ENCODE measurements at regions not wholly inside any gene's neighbourhood (a gene's known extent, or its start where the extent isn't known, plus 50 kb on each side); places are given as distances from the start of the nearest gene placed in this dataset.

DNA sequence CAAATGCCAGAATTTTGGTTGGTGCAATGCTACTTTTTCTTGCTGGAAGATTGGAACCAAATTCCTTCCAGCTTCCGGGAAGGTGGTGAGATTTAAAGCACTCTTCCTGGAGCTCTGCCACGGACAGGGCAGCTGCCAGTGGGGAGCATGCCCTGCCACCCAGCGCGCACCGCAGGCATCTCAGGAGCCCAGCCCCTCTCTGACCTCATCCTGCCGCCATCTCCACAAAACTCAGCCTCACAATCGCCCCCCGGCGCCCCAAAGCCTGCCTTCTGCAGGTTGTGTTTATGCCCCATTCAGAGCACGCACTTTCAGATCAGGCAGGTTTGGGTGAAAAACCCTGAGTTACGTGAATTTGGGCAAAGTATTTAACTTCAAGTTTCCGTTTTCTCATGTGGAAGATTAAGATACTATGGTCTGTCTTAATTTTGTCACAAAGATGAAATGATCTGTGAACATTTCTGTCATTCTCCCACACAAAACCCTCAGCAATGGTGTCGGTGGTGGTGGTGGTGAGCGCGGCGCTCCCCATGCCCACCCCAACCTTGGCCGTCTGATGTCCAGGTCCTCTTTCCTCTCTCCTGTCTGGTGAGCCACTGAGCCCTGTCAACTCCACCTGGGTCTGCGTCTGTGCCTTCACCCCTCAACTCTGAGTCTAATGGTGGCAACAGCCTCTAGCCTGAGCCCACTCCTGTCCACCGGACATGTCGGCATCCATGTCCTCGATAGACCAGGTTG is 282.8 kb upstream of the SALL3 start:
- Histone ChIP-seq H3K4me1 (ENCODE audit: insufficient read depth, insufficient read length) (no peaks in the 10 kb centered on the region), H3K9ac (ENCODE audit: insufficient read length, low read depth) (no peak overlapping the region), H3K4me3 (ENCODE audit: insufficient read length, low read depth) (no peak overlapping the region), H3K27me3 (ENCODE audit: insufficient read depth, insufficient read length) (no peaks in the 10 kb centered on the region), H3K9me3 (ENCODE audit: insufficient read depth, low read length) (no peaks in the 10 kb centered on the region), H3K36me3 (ENCODE audit: insufficient read depth, insufficient read length, low read length) (no peaks in the 10 kb centered on the region)
- TF ChIP-seq ZNF274 (IDR thresholded peaks at IDR 0.05; ENCODE audit: low read depth, low read length) (no peak), SUZ12 (IDR thresholded peaks at IDR 0.05; ENCODE audit: extremely low read depth, insufficient read depth, insufficient read length) (no peak), YY1 (IDR thresholded peaks at IDR 0.05; ENCODE audit: insufficient read depth, insufficient read length) (no peak)
- DNase-seq (ENCODE audit: low read depth, low spot score), result no peak

DNA sequence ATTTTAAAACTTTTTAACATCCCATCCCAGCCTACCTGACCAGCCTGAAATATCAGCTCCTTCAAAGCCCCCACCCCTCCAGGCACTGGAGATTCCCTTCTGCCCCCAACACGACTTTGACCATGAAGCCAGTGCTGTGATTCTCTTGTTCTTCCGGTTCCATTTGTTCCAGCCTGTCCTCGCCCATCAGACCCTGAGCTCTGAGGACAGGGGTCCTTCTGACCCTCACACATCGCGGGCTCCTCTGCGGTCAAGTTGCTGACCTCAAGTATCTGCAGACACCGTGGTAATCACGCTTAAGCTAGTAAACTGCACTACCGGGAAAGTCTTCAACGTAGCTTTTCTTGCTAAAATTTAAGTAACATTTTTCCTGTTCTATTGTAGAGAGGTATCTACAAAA is 282.2 kb upstream of the SALL3 start:
- DNase-seq (ENCODE audit: low read depth, low spot score), result no peak
- Histone ChIP-seq H3K4me1 (ENCODE audit: insufficient read depth, insufficient read length) (no peaks in the 10 kb centered on the region), H3K9me3 (ENCODE audit: insufficient read depth, low read length) (no peaks in the 10 kb centered on the region), H3K9ac (ENCODE audit: insufficient read length, low read depth) (no peak overlapping the region), H3K36me3 (ENCODE audit: insufficient read depth, insufficient read length, low read length) (no peaks in the 10 kb centered on the region), H3K4me3 (ENCODE audit: insufficient read length, low read depth) (no peak overlapping the region), H3K27me3 (ENCODE audit: insufficient read depth, insufficient read length) (no peaks in the 10 kb centered on the region)
- TF ChIP-seq SUZ12 (IDR thresholded peaks at IDR 0.05; ENCODE audit: extremely low read depth, insufficient read depth, insufficient read length) (no peak), ZNF274 (IDR thresholded peaks at IDR 0.05; ENCODE audit: low read depth, low read length) (no peak), YY1 (IDR thresholded peaks at IDR 0.05; ENCODE audit: insufficient read depth, insufficient read length) (no peak)

DNA sequence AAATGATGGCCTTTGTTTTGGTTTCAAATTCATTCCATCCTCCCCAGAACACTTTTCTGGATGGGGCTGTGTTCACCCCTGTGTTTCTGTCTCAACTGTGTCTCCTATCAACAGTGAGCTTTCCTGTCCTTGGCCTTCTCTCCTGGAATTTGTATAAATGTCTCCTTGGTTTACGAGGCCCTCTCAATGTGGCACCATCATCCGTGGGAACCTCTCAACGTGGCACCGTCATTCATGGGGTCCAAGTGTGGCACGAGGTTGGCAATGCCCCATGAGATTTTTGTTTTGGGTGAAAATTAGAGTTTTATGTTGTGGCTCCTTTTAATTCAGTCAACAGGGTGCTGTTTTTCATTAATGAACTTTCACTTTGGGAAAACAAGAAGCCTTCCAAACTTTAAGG is 280.7 kb upstream of the SALL3 start:
- no peak for TF ChIP-seq YY1 (IDR thresholded peaks at IDR 0.05; ENCODE audit: insufficient read depth, insufficient read length)
- TF ChIP-seq SUZ12 (IDR thresholded peaks at IDR 0.05; ENCODE audit: extremely low read depth, insufficient read depth, insufficient read length), result no peak
- TF ChIP-seq ZNF274 (IDR thresholded peaks at IDR 0.05; ENCODE audit: low read depth, low read length), result no peak
- H3K9me3 ChIP-seq (ENCODE audit: insufficient read depth, low read length), result no peaks in the 10 kb centered on the region
- DNase-seq (ENCODE audit: low read depth, low spot score), result no peak
- no peak overlapping the region for H3K4me3 ChIP-seq (ENCODE audit: insufficient read length, low read depth)
- H3K36me3 ChIP-seq (ENCODE audit: insufficient read depth, insufficient read length, low read length), result no peaks in the 10 kb centered on the region
- H3K27me3 ChIP-seq (ENCODE audit: insufficient read depth, insufficient read length), result no peaks in the 10 kb centered on the region
- no peaks in the 10 kb centered on the region for H3K4me1 ChIP-seq (ENCODE audit: insufficient read depth, insufficient read length)
- no peak overlapping the region for H3K9ac ChIP-seq (ENCODE audit: insufficient read length, low read depth)

DNA sequence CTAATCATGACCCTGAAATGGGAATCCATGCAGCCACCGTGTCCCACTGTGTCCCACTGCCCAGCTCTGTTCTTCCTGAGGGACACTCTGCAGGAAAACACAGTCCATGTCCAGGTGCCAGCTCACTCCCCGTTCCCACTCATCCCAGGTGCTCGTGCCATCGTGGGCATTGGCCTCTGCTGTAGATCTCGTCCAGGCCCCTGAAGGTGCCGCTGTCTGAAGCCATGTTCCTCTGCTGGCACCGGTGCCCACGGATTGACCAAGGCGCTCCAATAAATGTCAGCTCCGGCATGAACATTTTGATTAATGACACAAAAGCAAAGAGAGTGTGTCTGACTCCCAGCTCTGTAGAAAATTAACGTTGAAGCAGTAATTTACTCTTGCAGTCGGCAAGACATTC is 280.1 kb upstream of the SALL3 start:
- Histone ChIP-seq H3K9ac (ENCODE audit: insufficient read length, low read depth) (no peak overlapping the region), H3K4me1 (ENCODE audit: insufficient read depth, insufficient read length) (no peaks in the 10 kb centered on the region), H3K27me3 (ENCODE audit: insufficient read depth, insufficient read length) (no peaks in the 10 kb centered on the region), H3K9me3 (ENCODE audit: insufficient read depth, low read length) (no peaks in the 10 kb centered on the region), H3K36me3 (ENCODE audit: insufficient read depth, insufficient read length, low read length) (no peaks in the 10 kb centered on the region), H3K4me3 (ENCODE audit: insufficient read length, low read depth) (no peak overlapping the region)
- TF ChIP-seq YY1 (IDR thresholded peaks at IDR 0.05; ENCODE audit: insufficient read depth, insufficient read length) (no peak), ZNF274 (IDR thresholded peaks at IDR 0.05; ENCODE audit: low read depth, low read length) (no peak), SUZ12 (IDR thresholded peaks at IDR 0.05; ENCODE audit: extremely low read depth, insufficient read depth, insufficient read length) (no peak)
- no peak for DNase-seq (ENCODE audit: low read depth, low spot score)

DNA sequence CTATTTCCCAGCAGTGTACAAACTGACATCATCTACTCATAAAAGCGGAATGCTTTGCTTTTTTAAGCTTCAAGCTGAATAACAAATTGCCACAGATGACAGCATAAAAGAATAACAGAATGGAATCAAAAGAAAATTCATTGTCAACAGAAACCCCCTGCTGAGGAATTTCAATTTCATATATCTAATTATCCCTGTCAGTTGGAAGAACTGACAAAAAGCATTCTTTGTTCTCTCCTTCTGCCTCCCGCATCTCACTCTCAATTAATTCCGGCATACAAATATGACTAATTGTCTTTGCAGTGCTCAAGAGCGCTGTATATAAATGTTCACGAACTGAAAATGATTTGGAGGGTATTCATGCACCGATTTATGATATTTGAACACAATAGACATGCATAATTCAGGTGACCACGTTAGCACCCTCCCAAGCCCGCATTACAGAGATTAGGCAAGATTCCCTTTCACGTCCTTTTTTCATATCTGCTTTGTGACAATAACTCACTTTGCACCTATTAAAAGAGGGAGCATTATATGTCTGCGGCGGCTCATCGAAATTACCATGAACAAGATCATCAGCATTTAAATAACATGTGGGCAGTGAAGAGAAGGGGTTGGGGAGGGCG is 277.7 kb upstream of the SALL3 start:
- H3K4me3 ChIP-seq (ENCODE audit: insufficient read length, low read depth), result no peak overlapping the region
- H3K36me3 ChIP-seq (ENCODE audit: insufficient read depth, insufficient read length, low read length), result no peaks in the 10 kb centered on the region
- H3K4me1 ChIP-seq (ENCODE audit: insufficient read depth, insufficient read length), result peaks cover 2% of the 10 kb centered on the region
- H3K9ac ChIP-seq (ENCODE audit: insufficient read length, low read depth), result no peak overlapping the region
- DNase-seq (ENCODE audit: low read depth, low spot score), result no peak
- H3K9me3 ChIP-seq (ENCODE audit: insufficient read depth, low read length), result no peaks in the 10 kb centered on the region
- no peaks in the 10 kb centered on the region for H3K27me3 ChIP-seq (ENCODE audit: insufficient read depth, insufficient read length)
- no peak for TF ChIP-seq SUZ12 (IDR thresholded peaks at IDR 0.05; ENCODE audit: extremely low read depth, insufficient read depth, insufficient read length)
- no peak for TF ChIP-seq YY1 (IDR thresholded peaks at IDR 0.05; ENCODE audit: insufficient read depth, insufficient read length)
- no peak for TF ChIP-seq ZNF274 (IDR thresholded peaks at IDR 0.05; ENCODE audit: low read depth, low read length)

DNA sequence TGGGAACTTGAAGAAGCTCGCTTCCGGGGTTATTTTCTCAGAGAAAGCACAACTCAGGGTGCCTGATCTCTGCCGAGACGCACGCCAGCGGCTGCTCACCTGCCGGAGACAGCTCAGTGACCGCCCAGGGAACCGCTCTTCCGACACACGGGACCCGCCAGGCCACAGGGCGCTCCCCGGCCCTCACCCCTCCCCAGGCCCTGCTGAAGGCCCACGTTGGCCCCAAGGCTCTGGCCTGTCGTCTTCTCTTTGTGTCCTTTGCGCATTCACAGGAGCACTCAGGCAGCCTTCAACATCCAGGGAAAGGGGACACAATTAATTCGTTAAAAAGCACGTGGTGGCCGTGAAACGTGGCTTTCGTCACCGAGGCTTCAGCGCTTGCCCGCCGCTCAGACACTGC is 276.3 kb upstream of the SALL3 start:
- H3K27me3 ChIP-seq (ENCODE audit: insufficient read depth, insufficient read length), result no peaks in the 10 kb centered on the region

DNA sequence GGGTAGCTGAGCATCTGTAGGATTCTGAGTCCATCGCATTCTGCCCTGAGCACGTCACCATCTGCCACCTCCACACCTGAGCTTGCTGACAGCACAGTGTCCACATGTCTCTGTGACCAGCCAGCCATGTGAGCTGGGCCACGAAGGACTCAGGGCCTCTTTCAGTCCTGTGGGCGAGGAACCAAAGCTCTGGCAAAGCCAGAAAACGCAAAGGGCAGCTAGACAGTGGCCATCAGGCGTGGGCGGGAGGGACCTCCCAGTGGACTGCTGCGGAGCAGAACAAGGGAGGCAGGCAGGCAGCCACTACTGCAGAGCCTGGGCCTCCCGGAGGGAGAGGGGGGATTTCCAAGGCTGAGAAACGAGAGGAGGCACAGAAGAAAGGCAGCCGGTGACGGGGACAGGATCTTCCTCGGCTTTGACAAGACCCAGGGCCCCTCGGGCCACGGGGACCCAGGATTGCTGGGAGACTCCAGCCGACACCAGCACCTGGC is 274.6 kb upstream of the SALL3 start:
- H3K27me3 ChIP-seq (ENCODE audit: insufficient read depth, insufficient read length), result no peaks in the 10 kb centered on the region
- no peaks in the 10 kb centered on the region for H3K36me3 ChIP-seq (ENCODE audit: insufficient read depth, insufficient read length, low read length)
- no peak overlapping the region for H3K9ac ChIP-seq (ENCODE audit: insufficient read length, low read depth)
- no peak overlapping the region for H3K4me3 ChIP-seq (ENCODE audit: insufficient read length, low read depth)
- peaks cover 2% of the 10 kb centered on the region for H3K4me1 ChIP-seq (ENCODE audit: insufficient read depth, insufficient read length)
- peaks cover 10% of the 10 kb centered on the region; the same call in 1 of the 2 replicates for H3K9me3 ChIP-seq (ENCODE audit: insufficient read depth, low read length)
- no peak for DNase-seq (ENCODE audit: low read depth, low spot score)
- TF ChIP-seq YY1 (IDR thresholded peaks at IDR 0.05; ENCODE audit: insufficient read depth, insufficient read length) (no peak), SUZ12 (IDR thresholded peaks at IDR 0.05; ENCODE audit: extremely low read depth, insufficient read depth, insufficient read length) (no peak), ZNF274 (IDR thresholded peaks at IDR 0.05; ENCODE audit: low read depth, low read length) (no peak)

More for the DNA sequence above, 276.3 kb upstream of the SALL3 start:
- Histone ChIP-seq H3K4me3 (ENCODE audit: insufficient read length, low read depth) (no peak overlapping the region), H3K9me3 (ENCODE audit: insufficient read depth, low read length) (peaks cover 5% of the 10 kb centered on the region; the same call in 1 of the 2 replicates), H3K9ac (ENCODE audit: insufficient read length, low read depth) (no peak overlapping the region), H3K36me3 (ENCODE audit: insufficient read depth, insufficient read length, low read length) (no peaks in the 10 kb centered on the region), H3K4me1 (ENCODE audit: insufficient read depth, insufficient read length) (peaks cover 2% of the 10 kb centered on the region)
- DNase-seq (ENCODE audit: low read depth, low spot score), result no peak
- TF ChIP-seq YY1 (IDR thresholded peaks at IDR 0.05; ENCODE audit: insufficient read depth, insufficient read length) (no peak), ZNF274 (IDR thresholded peaks at IDR 0.05; ENCODE audit: low read depth, low read length) (no peak), SUZ12 (IDR thresholded peaks at IDR 0.05; ENCODE audit: extremely low read depth, insufficient read depth, insufficient read length) (no peak)
